ENCODE measurements at regions not wholly inside any gene's neighbourhood (a gene's known extent, or its start where the extent isn't known, plus 50 kb on each side); places are given as distances from the start of the nearest gene placed in this dataset.
"Not testable (repeated sequence)": the region's sequence is repeated elsewhere in the genome, so short reads cannot be mapped to it uniquely, and the experiment has no call there.

DNA sequence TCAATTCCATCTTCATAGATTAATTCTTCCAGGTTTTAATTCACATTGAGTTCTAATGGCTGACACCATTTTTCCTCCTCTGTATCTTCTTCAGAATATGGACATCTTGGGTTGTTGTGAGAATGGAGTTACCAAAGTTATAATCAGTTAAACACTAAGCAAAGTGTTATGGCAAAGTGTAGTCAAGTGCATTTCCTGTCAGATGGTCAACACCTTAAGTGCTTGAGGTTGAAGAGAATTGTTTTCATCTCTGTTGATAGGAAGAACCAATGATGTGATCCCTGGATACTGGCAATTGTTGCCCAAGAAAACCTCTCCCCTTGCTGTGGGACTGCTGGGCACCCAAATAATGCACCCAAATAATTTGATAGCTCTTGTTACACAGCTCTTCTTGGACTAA lies 102.6 kb upstream of the SATB1 start:
- DNase-seq: no peak

DNA sequence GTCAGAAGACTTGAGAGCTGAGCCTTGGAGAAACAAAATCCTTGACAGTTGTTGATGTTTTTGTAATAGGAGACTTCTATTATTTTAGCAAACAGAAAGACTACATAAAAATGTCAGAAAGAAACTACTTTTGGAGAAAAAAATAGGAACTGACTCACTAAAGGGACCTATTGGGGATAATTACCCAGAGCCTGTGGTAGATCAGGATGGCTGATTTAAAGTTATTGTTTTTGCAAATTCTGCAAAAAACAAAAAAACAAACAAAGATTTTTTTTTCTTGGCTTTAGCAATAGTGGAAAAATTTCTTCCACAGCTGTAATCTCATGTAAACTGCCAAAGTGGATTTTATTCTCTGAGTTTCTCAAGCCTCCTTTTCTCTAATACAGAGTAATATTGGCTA lies 101.5 kb upstream of the SATB1 start:
- no peak for DNase-seq

DNA sequence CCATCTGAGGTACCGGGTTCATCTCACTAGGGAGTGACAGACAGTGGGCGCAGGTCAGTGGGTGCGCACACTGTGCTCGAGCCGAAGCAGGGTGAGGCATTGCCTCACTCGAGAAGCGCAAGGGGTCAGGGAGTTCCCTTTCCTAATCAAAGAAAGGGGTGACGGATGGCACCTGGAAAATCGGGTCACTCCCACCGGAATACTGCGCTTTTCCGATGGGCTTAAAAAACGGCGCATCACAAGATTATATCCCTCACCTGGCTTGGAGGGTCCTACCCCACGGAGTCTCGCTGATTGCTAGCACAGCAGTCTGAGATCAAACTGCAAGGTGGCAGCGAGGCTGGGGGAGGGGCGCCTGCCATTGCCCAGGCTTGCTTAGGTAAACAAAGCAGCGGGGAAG lies 91.0 kb upstream of the SATB1 start:
- not testable (repeated sequence) for DNase-seq

DNA sequence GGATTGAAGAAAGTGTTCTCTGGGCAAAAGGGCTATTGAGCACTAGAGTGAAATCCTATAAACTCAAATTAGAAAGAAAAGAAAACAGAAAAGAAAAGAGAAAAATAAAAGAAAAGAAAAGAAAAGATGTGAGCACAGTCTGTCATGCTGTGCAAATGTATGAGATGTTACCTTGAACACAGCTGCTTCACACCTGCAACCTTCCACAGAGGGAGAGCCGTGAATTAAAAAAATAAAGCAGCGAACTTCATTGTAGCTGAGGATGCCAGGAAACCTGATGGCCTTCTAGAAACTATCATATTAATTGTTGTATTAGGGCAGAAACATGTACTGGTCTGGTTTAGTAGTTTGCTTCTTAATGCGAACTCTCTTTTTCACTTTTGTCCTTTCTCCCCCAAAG lies 88.0 kb upstream of the SATB1 start:
- DNase-seq: no peak

DNA sequence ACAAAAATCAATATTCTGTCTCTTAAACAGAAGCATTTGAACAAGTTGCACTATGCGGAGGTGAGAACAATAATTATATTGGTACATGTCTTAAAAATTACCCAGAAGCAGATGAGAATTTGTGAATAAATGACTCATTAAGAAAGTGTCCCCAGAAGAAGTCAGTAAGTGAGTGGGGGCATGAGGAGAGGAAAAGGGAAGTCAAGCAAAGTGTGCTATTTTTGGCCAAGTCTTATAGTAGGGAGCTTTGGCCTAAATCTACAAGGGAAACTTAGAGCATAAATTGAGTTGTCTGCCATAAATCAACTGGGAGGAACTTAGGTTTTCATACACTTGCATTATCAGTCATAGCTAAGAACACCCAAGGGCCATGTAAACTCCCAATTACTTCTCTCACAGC lies 86.9 kb upstream of the SATB1 start:
- DNase-seq: no peak

DNA sequence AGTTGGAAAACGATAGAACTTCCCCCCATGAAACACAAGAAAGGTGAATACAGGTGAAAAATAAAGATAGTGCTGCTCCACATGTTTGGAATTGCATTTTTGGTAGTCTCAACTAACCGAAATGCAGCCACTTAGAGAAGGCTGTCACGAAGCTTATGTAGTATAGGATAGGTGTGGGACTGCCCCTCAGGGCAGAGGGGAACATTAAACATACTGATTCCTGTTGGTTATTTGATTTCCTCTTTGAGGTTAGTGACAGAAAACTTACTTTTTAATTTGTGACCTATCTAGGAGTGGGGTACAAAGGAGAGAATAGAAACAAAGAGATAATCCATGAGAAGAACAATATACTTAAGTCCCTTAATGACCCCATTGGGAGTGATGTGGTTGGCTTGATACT lies 85.8 kb upstream of the SATB1 start:
- DNase-seq: no peak

DNA sequence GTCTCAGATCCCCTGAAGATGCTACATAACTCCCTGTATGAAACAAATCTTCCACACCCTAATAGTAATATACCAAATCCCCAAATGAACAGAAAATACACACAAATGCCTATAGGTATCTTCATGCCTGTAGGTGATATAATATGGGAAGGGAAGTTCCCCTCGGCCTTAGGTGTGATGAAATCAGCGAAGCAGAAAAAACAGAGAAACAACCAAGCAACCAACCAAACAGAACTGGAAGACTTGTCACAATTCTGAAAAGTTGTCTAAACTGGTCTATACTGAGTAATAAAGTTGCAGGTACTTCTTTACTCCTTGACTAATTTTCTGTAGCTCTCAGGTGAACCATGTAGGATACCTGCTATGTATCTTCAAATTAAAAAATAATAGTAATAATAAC lies 82.2 kb upstream of the SATB1 start:
- no peak for DNase-seq

DNA sequence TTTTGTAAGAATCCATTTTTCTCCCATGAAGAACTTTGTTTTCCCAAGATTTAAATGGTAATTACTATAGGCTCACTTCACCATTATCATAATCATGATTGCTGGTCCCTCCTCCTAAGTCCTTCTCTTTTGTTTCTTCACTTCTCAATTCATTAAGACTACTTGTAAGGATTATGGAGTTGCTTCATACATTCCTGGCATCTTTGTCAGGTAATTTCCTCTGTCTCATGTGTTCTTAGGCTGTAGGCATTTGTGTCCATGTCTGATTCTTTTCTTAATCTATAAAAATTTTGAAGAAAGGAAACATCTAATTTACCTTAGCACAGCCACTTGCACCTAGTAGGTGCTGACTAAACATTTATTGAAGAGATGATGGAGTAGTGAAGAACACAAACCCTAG lies 79.9 kb upstream of the SATB1 start:
- no peak for DNase-seq

DNA sequence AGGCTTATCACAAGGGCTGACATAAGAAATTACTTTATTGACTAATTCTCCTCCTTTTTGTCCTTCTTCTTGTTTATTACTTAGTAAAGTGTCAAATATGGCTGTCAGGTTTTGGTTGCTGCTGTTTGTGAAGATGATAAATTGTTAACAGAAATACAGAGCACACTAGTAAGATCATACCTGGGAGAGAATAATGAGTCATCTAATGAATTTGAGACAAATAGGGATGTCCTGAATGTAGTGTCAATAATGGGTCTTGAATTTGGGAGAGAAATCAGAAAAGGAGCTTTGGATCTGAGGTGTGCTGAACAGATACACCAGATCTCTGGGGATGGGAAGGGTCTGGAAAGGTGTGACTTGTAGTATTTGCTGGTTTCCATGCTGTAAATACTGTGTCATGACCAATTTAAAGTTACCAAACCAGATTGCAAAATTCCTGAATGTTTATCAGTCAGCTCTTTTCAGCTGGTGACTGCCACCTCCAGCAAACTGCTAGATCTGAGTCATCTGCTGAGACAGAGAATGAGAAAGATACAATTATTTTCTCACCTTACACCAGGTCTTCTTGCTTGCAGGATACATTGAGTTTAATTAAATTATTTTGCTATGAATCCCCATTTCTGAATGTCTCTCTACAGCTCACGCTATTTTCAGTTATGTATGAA lies 76.7 kb upstream of the SATB1 start:
- no peak for DNase-seq

DNA sequence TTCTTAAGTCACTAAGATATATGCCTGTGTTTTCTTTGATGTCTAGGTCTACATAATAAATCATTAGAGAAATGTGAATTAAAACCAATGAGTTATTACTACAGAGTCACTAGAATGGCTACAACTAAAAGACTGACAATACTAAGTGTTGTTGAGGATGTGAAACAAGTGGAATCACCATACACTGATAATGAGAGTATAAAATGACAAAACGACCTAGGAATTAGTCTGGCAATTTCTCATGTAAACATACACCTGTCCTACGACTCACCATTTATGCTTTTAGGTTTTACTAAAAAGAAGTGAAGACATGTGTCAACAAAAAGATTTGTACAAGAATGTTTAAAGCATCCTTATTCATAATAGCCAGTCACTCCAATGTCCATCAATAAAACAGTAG lies 75.2 kb upstream of the SATB1 start:
- no peak for DNase-seq

DNA sequence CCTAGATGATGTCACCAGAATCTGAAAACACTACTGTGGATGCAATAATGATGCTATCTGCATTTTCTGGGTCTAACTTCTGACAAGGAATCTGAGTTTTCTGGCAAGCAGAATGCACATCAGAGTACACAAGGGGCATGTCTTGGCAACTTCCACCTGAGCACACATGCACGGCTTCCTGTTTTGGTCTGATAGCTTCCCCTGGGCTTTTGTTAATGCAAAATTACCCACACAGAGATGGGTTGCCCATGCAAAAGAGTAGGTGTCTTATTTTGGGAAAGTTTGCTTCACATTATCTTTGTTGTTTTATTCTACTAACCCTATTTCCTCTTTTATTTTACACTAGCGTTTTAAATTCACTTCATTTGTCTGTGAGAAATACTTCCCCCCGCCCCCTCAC lies 74.2 kb upstream of the SATB1 start:
- no peak for DNase-seq

DNA sequence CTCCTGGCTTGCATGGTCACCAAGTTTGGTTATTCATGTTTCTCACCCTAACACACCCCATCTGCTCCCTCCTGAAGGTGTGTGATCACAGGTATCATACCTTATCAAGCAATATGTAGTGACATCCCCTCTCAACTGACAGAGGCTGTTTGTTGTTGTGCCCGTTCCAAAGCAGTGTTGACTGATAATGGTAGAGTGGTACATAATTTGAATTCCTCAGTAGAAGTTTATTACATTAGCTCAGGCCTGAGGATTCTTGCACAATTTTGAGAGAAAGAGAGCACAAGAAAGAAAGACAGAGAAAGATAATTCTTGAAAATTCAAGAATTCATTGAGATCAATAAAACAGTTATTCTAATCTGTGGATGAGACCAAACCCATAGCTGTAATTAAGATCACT lies 69.1 kb upstream of the SATB1 start:
- no peak for DNase-seq

DNA sequence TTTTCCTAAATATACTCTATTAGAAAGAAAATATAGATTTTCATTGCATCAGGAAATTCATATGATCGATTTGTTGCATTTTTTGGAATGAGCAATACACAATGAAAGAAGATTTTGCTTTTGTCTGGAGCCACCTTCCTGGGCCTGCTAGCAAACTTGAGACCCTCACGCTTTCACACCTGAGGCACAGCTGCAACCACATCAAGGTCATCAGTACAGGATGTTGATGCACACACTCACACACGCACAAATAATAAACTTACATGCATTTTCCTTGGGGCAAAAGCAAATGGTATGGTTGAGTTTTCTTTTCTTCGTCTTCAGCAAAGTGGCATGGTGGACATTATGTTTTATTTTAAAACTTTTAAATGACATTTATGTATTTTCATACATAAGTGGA lies 64.8 kb upstream of the SATB1 start:
- DNase-seq: no peak

DNA sequence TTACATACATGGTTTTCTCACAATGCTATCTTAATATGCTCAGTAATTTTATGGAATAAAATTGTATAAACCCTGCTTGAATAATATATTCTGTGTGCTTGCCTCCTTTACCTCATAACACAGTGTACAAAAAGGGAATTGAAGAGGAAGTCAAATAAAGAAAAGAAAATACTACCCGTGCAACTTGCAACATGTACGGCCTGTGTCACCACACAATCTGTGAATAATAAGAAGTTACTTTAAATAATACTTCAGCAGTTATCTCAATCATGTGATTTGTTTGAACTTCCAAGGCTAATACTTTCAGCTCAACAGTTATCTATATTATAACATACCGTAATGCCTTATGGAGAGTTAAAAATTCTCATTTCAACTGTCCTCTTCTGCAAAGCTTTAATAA lies 58.1 kb upstream of the SATB1 start:
- DNase-seq: no peak

DNA sequence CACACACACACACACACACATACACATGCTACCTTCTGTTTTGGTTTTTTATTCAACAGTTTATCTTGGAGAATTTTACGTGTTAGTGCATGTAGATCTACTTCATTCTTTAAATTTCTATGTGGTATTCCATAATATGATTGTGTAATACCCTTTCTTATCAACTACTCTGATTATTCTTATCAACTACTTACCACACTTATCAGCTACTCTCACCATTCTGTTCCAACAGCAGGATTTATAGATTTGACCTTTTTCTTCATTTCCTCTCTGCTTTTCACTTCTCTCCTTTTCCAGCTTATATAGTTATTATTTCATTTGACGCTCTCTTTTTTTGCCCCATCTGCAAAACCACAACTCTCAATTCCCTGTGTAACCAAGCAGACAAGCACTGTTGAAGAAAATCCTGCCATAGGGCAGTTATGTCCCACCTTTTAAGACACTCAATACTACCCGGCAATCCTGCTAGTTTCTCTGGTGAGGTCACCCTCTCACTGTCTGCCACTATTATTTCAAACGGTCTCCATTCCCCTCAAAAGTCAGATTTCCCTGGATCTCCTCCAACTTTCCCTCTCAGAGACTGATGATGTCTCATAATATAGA lies 56.9 kb upstream of the SATB1 start:
- no peak for DNase-seq

DNA sequence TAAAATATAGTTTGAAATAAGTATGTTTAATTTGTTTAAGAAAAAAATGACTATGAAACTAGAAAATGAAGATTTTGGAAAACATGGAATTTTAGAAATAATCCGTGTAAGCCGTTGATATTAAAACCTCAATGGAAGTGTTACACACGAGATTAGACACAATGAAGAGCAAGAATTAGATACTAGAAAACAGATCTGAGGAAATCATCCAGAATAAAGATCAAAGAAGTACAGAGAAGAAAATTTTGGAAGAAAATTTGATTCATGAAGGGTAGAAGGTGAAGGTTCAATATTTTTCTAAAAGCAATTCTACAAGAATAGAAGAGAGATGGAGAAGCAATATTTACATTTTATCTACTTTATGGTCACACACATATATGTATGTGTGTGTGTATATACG lies 52.5 kb upstream of the SATB1 start:
- no peak for DNase-seq

Data from stimulated activated CD4-positive, alpha-beta T cell treated with anti-CD3 and anti-CD28 coated beads, Interleukin-2, amount 100 ng/mL, for 24 hours (primary cell).